ENCODE measurements at regions not wholly inside any gene's neighbourhood (a gene's known extent, or its start where the extent isn't known, plus 50 kb on each side); places are given as distances from the start of the nearest gene placed in this dataset.

DNA sequence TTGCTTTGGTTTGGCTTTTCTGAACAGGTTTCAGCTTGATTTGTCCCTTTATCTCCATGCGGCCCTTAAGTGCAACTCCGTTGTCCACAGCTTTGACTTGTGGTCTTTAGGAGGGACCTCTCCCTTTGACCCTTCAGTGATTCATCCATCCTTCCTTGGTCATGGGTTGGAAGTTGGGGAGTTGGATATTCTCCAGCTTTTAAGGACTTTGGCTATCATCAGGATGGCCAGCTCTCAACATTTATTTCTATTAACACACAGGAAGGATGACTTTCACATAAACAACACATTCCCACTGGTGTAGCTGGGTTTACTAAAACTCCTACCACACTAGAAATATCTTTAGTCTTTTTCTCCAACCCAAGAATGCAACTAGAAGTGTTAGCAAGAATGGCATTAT, 50.9 kb upstream of the E2F7 start:
- TF ChIP-seq, protein P1, sequence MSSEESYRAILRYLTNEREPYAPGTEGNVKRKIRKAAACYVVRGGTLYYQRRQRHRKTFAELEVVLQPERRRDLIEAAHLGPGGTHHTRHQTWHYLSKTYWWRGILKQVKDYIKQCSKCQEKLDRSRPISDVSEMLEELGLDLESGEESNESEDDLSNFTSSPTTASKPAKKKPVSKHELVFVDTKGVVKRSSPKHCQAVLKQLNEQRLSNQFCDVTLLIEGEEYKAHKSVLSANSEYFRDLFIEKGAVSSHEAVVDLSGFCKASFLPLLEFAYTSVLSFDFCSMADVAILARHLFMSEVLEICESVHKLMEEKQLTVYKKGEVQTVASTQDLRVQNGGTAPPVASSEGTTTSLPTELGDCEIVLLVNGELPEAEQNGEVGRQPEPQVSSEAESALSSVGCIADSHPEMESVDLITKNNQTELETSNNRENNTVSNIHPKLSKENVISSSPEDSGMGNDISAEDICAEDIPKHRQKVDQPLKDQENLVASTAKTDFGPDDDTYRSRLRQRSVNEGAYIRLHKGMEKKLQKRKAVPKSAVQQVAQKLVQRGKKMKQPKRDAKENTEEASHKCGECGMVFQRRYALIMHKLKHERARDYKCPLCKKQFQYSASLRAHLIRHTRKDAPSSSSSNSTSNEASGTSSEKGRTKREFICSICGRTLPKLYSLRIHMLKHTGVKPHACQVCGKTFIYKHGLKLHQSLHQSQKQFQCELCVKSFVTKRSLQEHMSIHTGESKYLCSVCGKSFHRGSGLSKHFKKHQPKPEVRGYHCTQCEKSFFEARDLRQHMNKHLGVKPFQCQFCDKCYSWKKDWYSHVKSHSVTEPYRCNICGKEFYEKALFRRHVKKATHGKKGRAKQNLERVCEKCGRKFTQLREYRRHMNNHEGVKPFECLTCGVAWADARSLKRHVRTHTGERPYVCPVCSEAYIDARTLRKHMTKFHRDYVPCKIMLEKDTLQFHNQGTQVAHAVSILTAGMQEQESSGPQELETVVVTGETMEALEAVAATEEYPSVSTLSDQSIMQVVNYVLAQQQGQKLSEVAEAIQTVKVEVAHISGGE (CRISPR knock-in tag; IDR thresholded peaks at IDR 0.05), result no peak
- TF ChIP-seq FOSL1 (tag; conservative IDR thresholded peaks at IDR 0.05) (no peak), PTBP1 (IDR thresholded peaks at IDR 0.05; ENCODE audit: low read depth, low read length) (no peak), TRIM28 (IDR thresholded peaks at IDR 0.05) (no peak), PML (IDR thresholded peaks at IDR 0.05; ENCODE audit: low read length) (no peak)
- TF ChIP-seq, protein P2, sequence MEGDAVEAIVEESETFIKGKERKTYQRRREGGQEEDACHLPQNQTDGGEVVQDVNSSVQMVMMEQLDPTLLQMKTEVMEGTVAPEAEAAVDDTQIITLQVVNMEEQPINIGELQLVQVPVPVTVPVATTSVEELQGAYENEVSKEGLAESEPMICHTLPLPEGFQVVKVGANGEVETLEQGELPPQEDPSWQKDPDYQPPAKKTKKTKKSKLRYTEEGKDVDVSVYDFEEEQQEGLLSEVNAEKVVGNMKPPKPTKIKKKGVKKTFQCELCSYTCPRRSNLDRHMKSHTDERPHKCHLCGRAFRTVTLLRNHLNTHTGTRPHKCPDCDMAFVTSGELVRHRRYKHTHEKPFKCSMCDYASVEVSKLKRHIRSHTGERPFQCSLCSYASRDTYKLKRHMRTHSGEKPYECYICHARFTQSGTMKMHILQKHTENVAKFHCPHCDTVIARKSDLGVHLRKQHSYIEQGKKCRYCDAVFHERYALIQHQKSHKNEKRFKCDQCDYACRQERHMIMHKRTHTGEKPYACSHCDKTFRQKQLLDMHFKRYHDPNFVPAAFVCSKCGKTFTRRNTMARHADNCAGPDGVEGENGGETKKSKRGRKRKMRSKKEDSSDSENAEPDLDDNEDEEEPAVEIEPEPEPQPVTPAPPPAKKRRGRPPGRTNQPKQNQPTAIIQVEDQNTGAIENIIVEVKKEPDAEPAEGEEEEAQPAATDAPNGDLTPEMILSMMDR (IDR thresholded peaks at IDR 0.05 in 2 of 3, conservative IDR thresholded peaks at IDR 0.05 in 1 of 3; ENCODE audit: insufficient read depth in 2 of 3, low read depth in 1 of 3, low read length in 3 of 3), result no peak
